HG02885 (cell line): ENCODE measurements at regions not wholly inside any gene's neighbourhood (a gene's known extent, or its start where the extent isn't known, plus 50 kb on each side); places are given as distances from the start of the nearest gene placed in this dataset.
"Not testable (repeated sequence)": the region's sequence is repeated elsewhere in the genome, so short reads cannot be mapped to it uniquely, and the experiment has no call there.

ENCODE experiments used
- ATAC-seq: cut with Tn5 transposase; IDR thresholded peaks from one replicate; pipeline ENCODE4 v1.9.1; 2021; ENCODE audit warnings: mild to moderate bottlenecking; ENCODE audit not compliant: unreplicated experiment, poor library complexity

DNA sequence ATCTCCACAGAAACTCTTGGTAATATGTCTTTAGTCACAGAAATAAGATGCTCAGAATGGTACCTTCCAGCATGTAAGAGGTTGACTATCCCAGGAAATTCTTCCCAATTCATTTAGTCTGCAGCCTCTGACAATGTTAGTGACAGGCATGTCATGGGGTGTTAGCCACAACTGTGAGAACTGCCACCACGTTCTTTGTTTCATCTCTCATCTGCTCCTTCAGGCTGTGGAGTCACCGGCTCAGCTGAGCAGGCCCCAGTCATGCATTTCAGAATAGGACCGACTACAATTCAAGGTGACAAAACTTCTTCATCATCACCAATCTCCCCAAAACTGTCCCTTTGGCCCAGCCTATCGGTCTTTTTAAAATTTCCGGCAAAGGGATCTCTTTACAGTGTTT lies 167.5 kb downstream of the AKAIN1 start:
- ATAC-seq: no peak

DNA sequence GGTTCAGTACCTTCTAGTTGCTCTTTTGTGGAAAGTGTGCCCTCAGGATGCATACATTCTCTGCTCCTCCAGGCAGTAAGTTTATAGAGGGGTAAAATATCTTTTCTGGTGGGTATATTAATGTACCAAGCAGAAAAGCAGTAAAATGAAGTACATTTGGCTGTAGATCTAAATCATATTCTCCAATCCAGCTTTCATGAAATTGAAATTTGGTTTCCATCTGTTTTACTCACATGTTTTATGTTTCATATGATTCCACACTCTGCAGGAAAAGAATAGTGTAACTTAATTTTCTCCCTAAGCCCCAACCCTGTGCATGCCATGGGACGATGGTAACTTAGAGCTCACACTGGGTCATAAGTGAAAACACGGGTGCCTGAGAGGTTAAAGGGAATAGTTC lies 172.3 kb downstream of the AKAIN1 start:
- ATAC-seq: no peak

DNA sequence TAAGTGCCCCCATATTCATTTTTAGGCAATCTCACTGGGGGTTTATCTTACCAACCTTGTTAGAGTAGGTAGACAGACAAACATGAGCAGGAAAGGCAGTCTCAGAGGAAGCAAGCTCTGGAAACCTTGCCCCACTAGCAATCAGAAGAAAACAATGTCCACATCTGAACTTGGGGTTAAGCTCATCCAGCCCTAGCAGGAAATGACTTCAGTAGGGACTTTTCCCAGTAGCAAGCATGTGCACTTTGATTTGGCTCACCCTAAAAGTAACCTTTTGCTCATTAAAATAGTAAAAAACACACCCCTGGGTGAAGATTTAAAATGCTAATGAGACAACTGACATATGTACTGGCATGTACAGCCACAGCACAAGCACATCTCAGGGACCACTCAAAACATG lies 175.5 kb downstream of the AKAIN1 start:
- no peak for ATAC-seq

DNA sequence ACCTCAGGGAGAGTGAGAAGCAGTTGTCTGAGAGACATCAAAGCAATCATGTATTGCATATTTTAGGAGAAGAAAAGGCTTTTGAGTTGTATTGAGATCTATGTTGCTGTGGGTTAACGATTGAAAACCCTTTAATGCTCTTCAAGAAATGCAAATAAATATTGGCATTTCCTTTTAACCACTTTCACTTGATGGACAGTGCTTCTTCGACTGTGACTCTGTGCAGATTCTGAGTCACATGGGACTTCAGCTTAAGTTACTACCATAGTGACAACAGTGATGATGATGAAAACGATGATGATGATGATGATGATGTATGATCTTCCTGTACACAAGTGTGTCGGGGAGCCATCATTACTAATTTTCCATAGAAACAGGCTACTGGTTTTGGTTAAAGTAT lies 181.8 kb downstream of the AKAIN1 start:
- ATAC-seq: no peak

DNA sequence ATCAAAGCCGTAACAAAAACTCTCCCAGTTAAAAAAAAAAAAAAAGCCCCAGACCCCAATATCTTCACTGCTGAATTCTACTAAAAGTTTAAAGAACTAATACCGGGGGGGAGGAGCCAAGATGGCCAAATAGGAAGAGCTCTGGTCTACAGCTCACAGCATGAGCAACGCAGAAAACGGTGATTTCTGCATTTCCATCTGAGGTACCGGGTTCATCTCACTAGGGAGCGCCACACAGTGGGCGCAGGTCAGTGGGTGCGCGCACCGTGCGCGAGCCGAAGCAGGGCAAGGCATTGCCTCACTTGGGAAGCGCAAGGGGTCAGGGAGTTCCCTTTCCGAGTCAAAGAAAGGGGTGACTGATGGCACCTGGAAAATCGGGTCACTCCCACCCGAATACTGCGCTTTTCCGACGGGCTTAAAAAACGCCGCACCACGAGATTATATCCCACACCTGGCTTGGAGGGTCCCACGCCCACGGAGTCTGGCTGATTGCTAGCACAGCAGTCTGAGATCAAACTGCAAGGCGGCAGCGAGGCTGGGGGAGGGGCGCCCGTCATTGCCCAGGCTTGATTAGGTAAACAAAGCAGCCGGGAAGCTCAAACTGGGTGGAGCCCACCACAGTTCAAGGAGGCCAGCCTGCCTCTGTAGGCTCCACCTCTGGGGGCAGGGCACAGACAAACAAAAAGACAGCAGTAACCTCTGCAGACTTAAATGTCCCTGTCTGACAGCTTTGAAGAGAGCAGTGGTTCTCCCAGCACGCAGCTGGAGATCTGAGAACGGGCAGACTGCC lies 192.8 kb downstream of the AKAIN1 start:
- not testable (repeated sequence) for ATAC-seq

DNA sequence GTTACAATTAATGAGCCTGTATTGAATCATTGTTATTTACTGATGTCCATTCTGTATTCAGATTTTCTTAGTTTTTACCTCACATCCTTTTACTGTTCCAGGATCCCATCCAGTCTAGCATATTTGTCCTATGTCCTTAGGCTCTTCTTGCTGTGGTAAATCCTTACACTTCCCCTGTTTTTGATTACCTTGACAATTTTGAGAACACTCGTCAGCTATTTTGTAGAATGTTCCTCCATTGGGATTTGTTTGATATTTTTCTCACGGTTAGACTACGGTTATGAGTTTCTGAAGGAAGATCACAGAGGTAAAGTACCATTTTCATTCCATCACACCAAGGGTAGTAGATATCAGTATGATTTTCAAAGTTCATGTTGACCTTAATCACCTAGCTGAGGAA lies 202.3 kb downstream of the AKAIN1 start:
- ATAC-seq: no peak

DNA sequence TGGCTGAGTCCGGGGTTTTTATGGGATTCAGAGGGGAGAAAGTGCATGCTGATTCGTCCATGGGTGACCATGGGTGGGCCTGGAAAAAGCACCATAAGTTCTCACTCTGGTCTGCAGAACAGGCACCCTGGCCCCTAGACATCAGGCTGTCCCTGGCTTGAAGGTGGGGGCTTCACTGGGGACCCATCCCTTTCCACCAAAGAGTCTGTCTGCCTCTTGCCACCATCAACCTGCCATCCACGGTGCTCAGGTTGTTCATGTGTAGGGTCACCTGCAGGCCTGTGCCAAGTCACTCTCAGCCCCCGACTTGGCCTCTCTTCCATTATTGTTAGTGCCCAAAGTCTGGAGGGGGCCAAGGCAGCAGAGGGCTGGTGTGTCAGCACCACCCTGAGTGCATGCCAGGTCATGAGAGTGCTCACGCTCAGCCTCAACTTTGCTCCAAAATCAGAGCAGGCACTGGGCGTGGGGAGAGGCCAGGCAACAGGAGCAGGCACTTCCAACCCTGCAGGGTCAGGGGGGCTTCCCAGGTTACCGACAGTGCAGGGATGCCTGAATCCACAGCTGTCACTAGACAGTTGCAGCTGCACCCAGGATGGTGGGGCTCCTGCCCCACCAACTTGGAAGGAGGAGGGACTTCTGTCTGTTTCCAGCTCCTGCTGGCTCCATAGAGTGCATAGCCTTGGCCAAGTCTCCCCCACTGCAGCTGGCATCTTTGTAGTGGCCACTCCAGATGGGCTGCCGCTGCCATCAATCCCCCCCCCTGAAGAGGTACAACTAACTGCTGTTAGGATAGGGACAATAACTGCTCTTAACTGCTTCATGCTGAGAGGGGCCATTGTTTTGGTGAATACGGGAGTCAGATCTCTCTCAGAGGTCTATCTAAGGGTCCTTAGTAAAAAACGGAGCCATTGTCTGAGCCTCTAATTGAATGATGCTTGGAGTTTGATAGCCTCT lies 209.3 kb downstream of the AKAIN1 start:
- ATAC-seq: no peak

DNA sequence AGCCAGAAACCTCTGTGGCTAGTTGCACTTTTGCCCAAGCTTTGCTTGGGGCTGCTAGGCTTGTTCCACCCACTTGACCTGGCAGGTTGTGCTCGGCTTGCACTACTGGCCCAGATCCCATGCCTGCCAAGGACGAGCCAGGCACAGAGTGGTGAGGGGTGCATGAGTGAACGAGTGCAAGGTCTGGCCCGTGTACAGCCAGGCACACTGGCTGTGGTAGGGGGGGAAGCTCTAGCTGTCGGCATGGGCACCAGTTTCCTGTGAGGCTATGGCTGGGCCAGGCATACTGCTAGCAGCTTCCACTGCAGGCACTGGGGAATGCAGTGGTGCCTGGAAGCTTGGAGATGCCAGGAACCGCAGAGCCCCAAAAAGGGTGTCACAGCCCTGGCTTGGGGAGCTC lies 210.4 kb downstream of the AKAIN1 start:
- no peak for ATAC-seq

DNA sequence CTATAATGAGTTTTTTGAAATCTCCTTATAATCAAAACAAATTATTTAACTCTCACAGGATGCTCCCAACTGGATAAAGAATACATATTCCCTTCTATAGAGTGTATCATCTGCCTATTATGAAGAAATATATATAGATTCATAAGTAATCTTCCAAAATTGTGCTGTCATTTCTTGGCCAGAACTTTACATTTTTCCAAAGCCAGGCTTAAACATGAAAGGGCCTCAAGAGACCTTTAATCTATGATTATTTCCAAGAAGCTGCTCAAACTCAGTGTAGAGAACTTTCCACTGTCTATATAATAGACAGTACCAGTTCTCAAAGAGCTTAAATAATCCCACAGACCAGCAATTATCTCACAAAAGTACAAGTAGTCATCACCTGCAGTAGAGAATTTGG lies 211.0 kb downstream of the AKAIN1 start:
- no peak for ATAC-seq

DNA sequence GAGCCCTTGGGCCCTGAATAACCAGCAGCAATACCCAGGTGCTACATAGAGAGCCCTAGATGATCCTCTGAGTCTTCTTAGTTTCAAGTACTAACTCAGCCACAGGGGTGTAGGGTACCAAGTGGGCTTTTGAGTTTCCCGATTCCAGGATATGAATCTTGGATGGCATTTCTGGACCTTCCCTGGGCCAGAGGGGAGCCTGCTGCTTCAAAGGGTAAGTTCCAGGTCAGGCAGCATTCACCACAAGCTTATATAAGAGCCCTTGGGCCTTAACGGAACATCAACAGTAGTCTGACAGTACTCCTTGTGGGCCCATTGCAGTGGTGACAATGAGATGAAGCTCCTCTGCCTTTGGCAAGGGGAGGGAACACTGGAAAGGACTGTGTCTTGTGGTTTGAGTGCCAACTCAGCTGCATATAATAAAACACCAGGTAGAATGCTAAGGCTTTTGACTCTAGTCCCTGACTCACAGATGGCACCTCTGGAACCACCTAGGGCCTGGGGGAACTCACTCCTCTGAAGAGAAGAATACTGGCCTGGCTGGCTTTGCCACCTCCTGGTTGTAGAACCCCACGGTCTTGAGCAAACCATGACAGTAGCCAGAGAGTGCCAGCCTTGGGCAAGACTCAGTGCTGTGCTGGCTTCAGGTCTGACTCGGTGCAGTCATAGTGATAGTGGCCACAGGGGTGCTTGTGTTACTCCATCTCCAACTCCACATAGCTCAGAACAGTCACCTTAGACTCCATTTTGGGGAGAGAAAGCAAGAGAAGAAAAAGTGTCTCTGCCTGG lies 235.7 kb downstream of the AKAIN1 start:
- ATAC-seq: no peak

DNA sequence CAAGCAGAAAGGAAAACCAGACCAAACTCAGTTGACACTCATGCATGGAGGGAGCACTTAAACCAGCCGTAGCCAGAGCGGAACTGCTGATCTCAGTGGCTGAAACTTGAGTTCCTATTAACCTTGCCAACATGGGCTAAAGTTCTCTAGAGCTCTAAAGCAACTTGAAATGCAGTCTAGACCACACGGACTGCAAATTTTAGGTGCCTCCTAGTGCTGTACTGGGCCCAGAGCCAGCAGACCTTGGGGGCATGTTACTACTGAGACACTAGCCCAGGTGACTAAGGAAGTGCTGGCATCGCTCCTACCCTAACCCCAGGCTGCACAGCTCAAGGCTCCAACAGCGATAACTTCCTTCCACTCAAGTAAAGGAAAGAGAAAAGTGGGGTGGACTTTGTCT lies 236.5 kb downstream of the AKAIN1 start:
- no peak for ATAC-seq

DNA sequence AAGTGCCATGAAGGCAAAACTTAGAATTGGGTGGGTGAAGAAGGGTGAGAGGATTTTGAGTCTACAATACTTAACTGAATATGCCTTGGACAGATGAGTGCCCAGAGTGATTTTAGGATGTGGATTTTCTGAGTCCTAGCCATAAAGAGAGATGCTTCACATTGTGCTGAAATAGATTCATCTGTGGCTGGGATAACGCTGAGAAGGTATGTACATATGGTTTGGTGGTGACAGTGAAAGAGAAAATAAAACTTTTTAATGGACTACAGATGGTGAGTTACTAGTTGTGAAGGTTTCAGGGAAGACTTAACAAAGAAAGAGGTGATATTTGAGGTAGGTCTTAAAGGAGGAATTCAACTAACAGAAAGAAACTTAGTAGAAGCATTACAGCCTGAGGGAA lies 265.8 kb downstream of the AKAIN1 start:
- no peak for ATAC-seq

DNA sequence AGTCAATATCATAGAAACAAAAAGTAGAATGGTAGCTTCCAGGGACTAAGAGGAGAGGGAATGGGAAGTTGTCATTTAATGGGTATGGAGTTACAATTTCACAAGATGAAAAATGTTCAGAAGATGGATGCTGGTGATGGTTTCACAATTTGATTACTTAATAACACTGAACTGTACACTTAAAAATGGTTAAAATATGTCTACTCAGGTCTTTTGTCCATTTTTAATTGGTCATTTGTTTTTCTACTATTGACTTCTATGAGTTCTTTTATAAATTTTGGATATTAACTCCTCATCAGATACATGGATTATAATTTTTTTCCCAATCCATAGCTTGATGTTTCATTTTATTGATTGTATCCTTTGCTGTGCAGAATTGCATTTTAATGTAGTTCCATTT lies 275.5 kb downstream of the AKAIN1 start:
- ATAC-seq: no peak

DNA sequence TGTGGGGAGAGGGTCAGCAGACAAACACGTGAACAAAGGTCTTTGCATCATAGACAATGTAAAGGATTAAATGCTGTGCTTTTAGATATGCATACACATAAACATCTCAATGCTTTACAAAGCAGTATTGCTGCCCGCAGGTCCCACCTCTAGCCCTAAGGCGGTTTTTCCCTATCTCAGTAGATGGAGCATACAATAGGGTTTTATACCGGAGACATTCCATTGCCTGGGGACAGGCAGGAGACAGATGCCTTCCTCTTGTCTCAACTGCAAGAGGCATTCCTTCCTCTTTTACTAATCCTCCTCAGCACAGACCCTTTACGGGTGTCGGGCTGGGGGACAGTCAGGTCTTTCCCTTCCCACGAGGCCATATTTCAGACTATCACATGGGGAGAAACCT lies 279.5 kb downstream of the AKAIN1 start:
- not testable (repeated sequence) for ATAC-seq

DNA sequence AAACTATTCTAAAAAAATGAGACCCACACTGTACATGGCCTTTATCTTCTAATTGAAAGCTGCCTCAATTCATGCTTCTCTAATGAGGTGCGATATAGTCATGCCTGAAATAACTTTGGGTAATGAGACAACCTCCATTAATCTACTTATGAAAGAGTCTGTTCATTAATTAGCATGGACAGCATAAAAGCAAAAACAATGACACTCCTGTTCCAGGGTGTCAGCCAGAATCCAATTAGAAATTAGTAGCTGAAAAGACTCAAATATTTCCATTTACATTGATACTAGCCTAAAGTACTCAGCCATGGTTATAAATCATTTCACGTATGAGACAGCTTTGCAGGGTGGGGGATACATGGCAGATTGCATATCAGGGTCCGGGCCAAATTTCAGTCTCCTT lies 288.7 kb downstream of the AKAIN1 start:
- ATAC-seq: no peak

DNA sequence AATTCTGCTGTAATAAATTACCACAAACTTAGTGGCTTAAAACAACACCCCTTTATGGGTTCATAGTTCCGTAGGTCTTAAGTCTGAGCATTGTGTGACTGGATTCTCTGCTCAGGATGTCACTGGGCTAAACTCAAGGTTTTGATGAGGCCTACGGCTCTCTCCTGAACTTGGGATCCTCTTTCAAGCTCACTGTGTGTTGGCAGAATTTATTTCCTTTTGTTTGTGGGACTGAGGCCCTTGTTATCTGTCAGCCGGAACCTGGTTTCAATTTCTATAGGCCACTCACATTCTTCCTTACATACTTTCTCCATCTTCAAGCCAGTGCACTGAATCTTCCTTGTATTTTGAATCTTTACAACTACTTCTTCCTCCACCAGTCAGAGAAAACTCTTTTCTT lies 290.2 kb downstream of the AKAIN1 start:
- no peak for ATAC-seq

DNA sequence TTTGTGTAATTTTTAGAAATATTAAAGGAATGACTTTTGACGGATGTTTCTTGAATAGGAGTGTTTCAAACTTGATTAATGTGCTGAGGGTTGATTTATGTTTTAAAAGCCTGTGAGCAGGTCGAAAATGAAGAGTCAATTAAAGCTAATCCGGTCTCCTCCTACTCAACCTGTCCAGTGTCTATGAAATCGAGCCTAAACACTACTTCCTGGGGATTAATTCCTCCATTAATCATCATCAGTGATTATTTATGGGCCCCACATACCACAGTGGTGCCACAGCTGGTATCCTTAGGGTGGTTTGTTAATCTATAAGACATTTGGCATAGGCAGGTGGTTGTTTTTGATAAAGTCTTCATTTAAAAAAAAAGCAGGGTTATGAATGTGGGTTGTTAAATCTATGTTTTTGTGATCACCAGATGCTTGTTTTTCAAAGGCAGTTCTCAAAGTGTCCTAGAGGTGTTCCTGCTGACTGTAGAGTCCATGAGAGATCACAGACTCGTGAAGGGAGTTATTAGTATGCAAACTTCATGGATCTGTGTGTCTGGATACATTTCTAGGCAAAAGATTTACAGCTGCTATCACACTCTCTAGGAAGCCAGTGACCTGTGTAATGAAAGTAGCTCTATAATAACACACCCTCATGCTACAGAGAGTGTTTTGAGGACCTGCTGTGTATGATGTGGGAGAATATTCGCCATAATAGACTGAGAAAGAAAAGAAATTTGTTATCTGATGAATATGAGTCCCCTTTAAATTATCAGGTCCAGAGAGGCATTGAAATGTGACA lies 308.6 kb downstream of the AKAIN1 start:
- no peak for ATAC-seq

DNA sequence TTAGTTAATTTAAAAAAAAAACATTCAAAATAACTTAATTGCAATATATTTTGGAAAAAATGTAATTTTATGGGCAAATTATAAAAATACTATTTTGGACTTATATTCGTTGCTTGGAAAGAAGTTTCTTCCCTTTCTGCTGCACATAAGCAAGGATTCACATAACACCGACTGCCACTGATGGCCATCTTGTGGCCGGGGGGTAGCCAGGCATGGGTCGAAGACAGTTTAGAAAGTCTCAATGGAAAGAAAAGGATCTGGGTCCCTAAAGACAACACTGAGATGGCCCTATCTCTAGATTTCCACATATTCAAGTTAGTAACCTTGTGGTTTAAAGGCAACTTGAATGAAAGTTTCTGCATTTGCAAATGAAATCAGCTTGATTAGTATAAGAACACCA lies 318.6 kb downstream of the AKAIN1 start:
- no peak for ATAC-seq

DNA sequence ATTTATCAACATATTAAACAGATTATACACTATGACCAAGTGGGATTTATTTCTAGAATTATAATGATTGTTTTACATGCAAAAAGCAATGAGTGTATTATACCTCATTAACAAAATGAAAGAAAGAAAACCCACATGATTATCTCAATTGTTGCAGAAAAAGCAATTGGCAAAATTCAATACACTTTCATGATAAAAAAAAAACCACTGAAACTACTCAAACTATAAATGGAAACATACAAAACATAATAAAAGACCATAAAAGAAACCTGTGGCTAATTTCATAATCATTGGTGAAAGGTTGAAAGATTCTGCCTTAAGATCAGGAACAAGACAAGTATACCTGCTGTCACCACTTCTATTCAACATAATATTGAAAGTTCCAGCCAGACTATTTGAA lies 325.9 kb downstream of the AKAIN1 start:
- ATAC-seq: no peak

DNA sequence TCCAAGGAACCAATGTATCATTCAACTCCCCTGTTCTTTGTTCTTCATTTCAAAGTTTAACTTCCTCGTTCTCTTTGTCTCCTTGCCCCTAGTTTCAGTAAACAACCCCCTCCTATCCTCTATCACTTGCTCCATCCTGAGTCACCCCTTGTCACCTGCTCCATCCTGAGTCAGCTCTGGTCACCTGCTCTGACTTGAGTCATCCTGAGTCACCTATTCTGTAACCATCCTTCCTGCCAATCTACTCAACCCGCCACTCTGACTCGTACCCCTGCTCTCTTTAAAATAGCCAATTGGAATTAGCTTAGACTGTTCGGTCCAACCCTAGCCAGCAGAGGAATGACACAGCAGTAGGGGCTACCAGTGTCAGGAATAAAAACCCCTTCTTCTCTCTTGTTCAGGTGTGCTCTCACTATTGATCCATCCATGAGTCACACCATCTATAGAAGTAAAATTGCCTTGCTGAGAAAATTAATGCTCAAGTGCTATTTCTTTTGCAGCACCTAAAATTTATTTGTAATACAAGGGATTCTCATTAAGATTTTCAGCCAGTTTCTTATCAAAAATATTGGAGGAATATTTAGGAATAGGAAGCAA lies 326.8 kb downstream of the AKAIN1 start:
- ATAC-seq: no peak
